ENCODE measurements at regions not wholly inside any gene's neighbourhood (a gene's known extent, or its start where the extent isn't known, plus 50 kb on each side); places are given as distances from the start of the nearest gene placed in this dataset.

DNA sequence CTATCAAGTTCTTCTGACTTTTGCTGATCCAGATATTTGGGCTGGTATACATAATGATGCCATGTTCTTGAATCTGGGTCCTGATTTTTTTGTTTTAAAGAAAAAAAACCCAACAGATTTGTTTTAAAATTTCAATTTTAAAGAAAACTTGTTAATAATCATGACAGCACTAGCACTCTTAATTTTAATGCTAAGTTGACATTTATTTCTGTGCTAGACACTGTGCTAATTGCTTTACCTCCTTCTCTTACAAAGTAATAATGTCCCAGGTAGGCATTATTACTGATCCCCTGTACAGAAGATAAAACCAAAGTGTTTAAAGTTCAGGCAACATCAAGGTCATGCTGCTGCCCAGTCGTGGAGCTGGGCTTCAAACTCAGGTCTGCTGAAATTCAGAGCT lies 101.9 kb downstream of the ZNF608 start:
- H3K4me1 ChIP-seq (ENCODE audit: control insufficient read depth, extremely low read depth, insufficient read depth, low read length) = peaks cover 8% of the 10 kb centered on the region
- H3K4me2 ChIP-seq (ENCODE audit: control insufficient read depth, extremely low read depth, insufficient read depth, low read depth, low read length) = no peak overlapping the region
- H3K9ac ChIP-seq (ENCODE audit: control insufficient read depth, extremely low read depth, insufficient read depth, low read length) = no peak overlapping the region
- TF ChIP-seq EZH2 (IDR thresholded peaks at IDR 0.05; ENCODE audit: low read length) = no peak
- TF ChIP-seq CTCF (optimal IDR thresholded peaks at IDR 0.05 in 1 of 3, IDR thresholded peaks at IDR 0.05 in 1 of 3, conservative IDR thresholded peaks at IDR 0.05 in 1 of 3; ENCODE audit: extremely low read depth in 1 of 3, insufficient read depth in 2 of 3, low read length in 3 of 3) = no peak
- no peak overlapping the region for H3K27ac ChIP-seq (ENCODE audit: control insufficient read depth, insufficient read depth, low read length)
- no peaks in the 10 kb centered on the region for H3K27me3 ChIP-seq (ENCODE audit: control insufficient read depth, extremely low read depth, insufficient read depth, low read length)
- H3K36me3 ChIP-seq (ENCODE audit: control insufficient read depth in 2 of 2, extremely low read depth in 1 of 2, insufficient read depth in 2 of 2, low read length in 2 of 2) = no peaks in the 10 kb centered on the region
- no peaks in the 10 kb centered on the region for H4K20me1 ChIP-seq (ENCODE audit: control insufficient read depth, extremely low read depth, insufficient read depth, low read length)
- no peaks in the 10 kb centered on the region for H3K9me3 ChIP-seq (ENCODE audit: control insufficient read depth, low read depth, low read length)
- DNase-seq (ENCODE audit: low read depth, low spot score) = no peak
- H3K79me2 ChIP-seq (ENCODE audit: control insufficient read depth, insufficient read depth, low read length) = no peaks in the 10 kb centered on the region
- FAIRE-seq = no peak
- dilution Hi-C loops (cut with MboI; ENCODE audit: extremely low pct_ligation_motif_present, low sequenced_read_pairs) = no loop called here
- H2AFZ ChIP-seq (ENCODE audit: control insufficient read depth, low read length) = no peak overlapping the region
- no peak overlapping the region for H3K4me3 ChIP-seq (ENCODE audit: control insufficient read depth in 2 of 3, extremely low read depth in 1 of 3, insufficient read depth in 2 of 3, low read depth in 1 of 3, low read length in 3 of 3)
- H3K9me1 ChIP-seq (ENCODE audit: control insufficient read depth, extremely low read depth, insufficient read depth, low read length) = no peaks in the 10 kb centered on the region

DNA sequence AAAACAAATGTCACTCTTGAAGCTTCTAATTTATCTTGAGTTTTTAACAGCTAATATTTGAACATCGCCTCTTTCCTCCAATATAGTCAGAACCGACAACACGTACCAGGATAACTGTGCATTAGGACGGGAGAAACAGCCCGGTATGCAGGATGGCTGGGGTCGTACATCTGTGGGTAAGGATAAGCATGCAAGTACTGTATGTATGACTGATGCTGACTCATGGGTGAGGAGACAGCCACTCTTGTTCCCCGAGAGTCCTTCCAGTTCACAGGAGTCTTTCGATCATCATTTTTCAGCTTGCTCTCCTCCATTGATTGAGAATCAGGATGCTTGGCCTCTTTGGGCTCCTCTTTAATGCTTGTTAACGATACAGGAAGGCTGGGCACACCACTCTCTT lies 102.3 kb downstream of the ZNF608 start:
- H3K9ac ChIP-seq (ENCODE audit: control insufficient read depth, extremely low read depth, insufficient read depth, low read length) = no peak overlapping the region
- H3K9me3 ChIP-seq (ENCODE audit: control insufficient read depth, low read depth, low read length) = no peaks in the 10 kb centered on the region
- TF ChIP-seq CTCF (optimal IDR thresholded peaks at IDR 0.05 in 1 of 3, IDR thresholded peaks at IDR 0.05 in 1 of 3, conservative IDR thresholded peaks at IDR 0.05 in 1 of 3; ENCODE audit: extremely low read depth in 1 of 3, insufficient read depth in 2 of 3, low read length in 3 of 3) = no peak
- TF ChIP-seq EZH2 (IDR thresholded peaks at IDR 0.05; ENCODE audit: low read length) = no peak
- no peak overlapping the region for H2AFZ ChIP-seq (ENCODE audit: control insufficient read depth, low read length)
- H3K4me1 ChIP-seq (ENCODE audit: control insufficient read depth, extremely low read depth, insufficient read depth, low read length) = peaks cover 4% of the 10 kb centered on the region
- dilution Hi-C loops (cut with MboI; ENCODE audit: extremely low pct_ligation_motif_present, low sequenced_read_pairs) = no loop called here
- no peak overlapping the region for H3K27ac ChIP-seq (ENCODE audit: control insufficient read depth, insufficient read depth, low read length)
- H3K4me2 ChIP-seq (ENCODE audit: control insufficient read depth, extremely low read depth, insufficient read depth, low read depth, low read length) = no peak overlapping the region
- no peaks in the 10 kb centered on the region for H3K9me1 ChIP-seq (ENCODE audit: control insufficient read depth, extremely low read depth, insufficient read depth, low read length)
- no peaks in the 10 kb centered on the region for H3K36me3 ChIP-seq (ENCODE audit: control insufficient read depth in 2 of 2, extremely low read depth in 1 of 2, insufficient read depth in 2 of 2, low read length in 2 of 2)
- H3K27me3 ChIP-seq (ENCODE audit: control insufficient read depth, extremely low read depth, insufficient read depth, low read length) = no peaks in the 10 kb centered on the region
- H3K79me2 ChIP-seq (ENCODE audit: control insufficient read depth, insufficient read depth, low read length) = no peaks in the 10 kb centered on the region
- no peaks in the 10 kb centered on the region for H4K20me1 ChIP-seq (ENCODE audit: control insufficient read depth, extremely low read depth, insufficient read depth, low read length)
- DNase-seq (ENCODE audit: low read depth, low spot score) = no peak
- H3K4me3 ChIP-seq (ENCODE audit: control insufficient read depth in 2 of 3, extremely low read depth in 1 of 3, insufficient read depth in 2 of 3, low read depth in 1 of 3, low read length in 3 of 3) = no peak overlapping the region
- FAIRE-seq = peak; percentile 44

All from keratinocyte (primary cell).